ENCODE measurements at regions not wholly inside any gene's neighbourhood (a gene's known extent, or its start where the extent isn't known, plus 50 kb on each side); places are given as distances from the start of the nearest gene placed in this dataset.
"Not testable (repeated sequence)": the region's sequence is repeated elsewhere in the genome, so short reads cannot be mapped to it uniquely, and the experiment has no call there.

DNA sequence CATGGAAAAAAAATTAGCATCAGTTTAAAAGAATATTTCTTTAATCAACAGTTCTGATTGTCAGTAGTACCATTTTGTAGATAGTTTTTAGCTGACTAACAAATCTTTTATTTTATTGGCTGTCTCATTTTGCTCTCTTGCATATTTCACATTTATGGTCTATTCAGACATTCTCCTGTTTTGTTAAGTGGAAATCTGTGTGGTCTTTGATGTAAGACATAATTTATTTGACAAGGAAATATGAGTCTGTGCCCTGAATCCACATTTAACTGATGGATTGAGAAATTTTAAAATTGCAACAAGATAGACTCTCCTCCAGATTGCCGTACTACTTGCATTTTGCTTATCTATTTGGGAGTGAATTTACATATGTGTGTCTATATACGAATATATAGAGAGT is 96.3 kb upstream of the ATP5MC3 start:
- intact Hi-C loops (cut with micrococcal nuclease), result no loop called here

DNA sequence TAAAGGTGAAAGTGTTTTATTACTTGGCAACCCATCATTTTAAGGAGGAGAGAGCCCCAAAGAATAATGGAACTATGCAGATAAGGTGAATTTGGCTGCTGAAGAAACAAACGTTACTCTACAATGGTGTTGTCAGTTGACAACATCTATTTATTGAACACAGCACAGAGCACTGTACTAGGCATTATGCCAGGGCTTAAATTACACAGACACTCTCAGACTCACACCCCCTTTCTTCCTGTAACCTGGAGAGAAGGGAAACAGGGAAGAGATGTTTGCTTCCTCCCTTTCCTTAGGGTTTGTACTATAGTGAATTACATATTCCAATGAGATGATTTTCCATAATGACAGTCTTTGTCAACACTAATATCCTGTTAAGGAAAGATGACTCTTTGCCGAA is 94.0 kb upstream of the ATP5MC3 start:
- intact Hi-C loops (cut with micrococcal nuclease), result no loop called here

DNA sequence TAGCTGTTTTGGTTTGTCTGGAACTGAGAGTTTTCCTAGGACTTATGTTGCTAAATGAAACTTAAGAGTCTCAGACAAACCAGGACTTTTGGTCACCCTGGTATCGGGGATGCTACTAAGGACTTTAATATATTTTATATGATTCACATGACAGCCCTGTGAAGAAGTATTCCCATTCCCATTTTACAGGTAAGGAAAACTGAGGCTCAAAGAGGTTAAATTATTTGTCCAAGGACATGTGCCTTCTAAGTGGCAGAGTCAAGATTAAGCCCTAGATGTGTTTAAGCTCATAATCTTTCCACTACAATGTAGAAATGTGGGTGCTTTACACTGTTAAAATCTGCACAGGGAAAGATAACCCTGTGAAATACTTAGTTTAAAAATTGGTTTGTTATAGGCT is 77.7 kb upstream of the ATP5MC3 start:
- intact Hi-C loops (cut with micrococcal nuclease), result no loop called here

DNA sequence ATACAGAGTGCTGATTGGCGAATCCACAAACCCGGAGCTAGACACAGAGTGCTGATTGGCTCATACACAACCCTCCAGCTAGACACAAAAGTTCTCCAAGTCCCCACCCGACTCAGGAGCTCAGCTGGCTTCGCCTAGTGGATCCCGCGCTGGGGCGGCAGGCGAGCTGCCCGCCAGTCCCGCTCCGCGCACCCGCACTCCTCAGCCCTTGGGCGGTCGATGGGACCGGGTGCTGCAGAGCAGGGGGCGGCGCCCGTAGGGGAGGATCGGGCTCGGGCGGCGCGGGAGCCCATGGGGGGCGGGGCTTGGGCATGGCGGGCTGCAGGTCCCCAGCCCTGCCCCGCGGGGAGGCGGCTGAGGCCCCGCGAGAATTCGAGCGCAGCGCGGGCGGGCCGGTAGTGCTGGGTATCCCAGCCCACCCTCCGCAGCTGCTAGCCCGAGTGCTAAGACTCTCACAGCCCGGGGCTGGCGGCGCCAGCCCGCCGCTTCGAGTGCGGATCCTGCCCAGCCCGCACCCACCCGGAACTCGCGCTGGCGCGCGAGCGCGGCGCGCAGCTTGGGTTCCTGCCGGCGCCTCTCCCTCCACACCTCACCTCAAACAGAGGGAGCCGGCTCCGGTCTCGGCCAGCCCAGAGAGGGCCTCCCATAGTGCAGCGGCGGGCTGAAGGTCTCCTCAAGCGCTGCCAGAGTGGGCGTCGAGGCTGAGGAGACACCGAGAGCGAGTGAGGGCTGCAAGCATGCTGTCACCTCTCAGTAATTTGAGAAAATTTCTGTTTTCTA is 75.5 kb upstream of the ATP5MC3 start:
- intact Hi-C loops (cut with micrococcal nuclease), result no loop called here

DNA sequence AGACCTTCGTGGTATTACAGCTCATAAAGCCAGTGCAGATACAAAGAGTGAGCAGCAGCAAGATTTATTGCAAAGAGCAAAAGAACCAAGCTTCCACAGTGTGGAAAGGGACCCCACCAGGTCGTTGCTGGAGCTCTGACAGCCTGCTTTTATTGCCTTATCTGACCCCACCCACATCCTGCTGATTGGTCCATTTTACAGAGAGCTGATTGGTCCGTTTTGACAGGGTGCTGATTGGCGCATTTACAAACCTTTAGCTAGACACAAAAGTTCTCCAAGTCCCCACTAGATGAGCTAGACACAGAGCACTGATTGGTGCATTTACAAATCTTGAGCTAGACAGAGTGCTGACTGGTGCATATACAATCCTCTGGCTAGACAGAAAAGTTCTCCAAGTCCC is 74.9 kb upstream of the ATP5MC3 start:
- intact Hi-C loops (cut with micrococcal nuclease), result not testable (repeated sequence)

DNA sequence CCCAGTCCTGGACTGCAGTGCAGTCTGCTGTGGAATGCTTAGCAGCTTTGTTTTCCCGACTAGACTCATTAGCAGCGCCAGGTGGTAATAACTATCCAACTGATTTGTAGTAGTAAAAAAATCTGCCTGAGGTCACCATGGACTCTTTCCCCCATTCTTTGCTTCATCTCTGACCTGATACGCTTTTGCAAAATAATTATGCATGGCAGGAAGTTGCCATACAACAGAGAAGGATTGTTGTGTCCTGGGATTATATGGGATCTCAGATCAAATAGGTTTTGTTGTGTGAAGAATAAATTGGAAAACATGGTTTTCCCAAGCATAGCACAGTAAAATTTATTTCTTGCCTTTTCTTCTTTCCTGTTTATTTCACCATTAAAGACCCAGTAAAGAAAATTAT is 72.4 kb upstream of the ATP5MC3 start:
- intact Hi-C loops (cut with micrococcal nuclease), result no loop called here

DNA sequence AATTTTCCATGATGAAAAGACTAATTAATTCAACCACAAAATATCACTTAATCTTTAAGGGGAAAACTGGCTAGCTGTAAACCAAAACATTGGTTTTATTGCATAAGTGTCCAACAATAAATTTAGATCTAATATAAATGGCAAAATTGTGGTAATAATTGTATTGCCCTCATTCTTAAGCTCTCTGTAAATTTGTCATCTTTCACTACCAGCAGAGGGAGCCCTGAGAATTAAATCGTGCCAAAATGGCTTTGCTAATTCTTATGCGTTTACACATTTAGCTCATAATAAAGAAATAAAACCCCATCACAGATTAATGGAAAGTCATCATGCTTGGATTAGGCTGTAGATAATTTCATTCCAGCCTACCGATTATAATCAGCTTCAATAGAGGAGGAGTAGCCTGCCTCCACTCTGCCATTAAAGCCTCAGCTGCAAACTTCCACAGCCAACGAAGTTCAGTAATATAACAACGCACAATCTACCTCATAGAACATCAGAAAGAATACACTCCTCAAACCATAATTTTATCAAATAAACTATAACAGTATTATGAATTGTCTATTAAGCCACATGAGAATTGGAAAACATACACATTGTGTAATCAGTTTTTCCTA is 70.0 kb upstream of the ATP5MC3 start:
- intact Hi-C loops (cut with micrococcal nuclease), result loop anchor here (1.0 kb wide), 1 partner anchor 846 kb away; no protein-coding TSS in a partner anchor

DNA sequence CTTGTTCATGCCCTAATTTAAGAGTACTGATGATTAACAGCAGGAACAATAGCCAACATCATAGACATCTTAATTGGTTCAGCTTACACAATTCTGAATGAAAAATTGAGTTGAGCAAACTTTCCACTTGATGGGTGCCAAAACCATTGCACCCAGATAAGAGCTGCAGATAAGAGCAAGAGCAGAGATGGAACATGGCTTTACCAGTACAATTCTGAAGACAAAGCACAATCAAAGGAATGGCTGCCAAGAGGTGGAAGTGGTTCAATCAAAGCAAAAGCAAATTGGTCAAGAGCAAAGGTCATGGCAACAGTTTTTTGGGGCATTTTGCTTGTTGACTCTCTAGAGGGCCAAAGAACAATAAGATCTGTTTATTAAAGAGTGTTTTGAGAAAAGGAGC is 65.6 kb upstream of the ATP5MC3 start:
- intact Hi-C loops (cut with micrococcal nuclease), result no loop called here

DNA sequence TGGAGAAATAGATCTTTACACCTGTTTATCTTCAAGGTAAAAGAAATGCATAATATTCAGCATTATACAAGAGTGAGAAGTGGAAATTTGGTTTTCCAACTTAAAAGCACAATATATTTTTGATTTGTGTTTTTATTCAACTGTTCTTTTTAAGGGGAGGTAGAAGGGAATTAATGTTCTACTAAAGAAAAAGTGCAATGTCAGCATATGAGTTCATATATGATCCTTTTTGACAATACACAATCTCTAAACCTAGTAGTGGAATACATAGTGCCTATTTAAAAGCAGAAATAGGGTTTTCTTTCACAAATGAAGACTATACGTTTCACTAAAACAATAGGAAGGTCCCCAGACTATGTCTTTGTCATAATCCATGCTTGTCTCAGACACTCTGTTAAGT is 63.2 kb upstream of the ATP5MC3 start:
- intact Hi-C loops (cut with micrococcal nuclease), result no loop called here

DNA sequence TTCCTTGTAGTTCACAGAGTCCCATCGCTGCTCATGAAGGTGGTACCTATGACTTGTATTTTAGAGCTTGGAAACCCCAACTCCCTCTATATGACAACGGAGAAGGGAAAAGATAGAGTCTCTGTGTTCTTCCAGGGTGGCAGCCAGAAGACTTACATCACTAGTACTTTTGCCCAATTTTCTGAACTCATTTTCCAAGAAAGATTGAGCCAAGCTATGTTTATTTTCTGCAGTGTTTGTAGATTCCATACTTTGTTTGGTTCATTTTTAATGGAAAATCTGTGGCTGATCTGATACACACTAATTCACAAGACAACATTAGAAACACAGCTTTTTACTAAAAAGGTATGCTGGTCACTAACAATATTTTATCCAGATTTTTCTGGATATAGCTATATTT is 60.2 kb upstream of the ATP5MC3 start:
- intact Hi-C loops (cut with micrococcal nuclease), result no loop called here

DNA sequence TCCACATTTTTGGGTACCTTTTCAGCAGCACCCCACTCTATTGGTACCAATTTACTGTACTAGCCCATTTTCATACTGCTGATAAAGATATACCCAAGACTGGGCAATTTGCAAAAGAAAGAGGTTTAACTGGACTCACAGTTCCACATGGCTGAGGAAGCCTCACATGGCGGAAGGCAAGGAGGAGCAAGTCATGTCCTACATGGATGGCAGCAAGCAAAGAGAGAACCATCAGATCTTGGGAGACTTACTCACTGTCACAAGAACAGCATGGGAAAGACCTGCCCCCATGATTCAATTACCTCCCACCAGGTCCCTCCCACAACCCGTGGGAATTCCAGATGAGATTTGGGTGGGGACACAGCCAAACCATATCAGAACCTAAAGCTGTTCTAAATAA is 58.5 kb upstream of the ATP5MC3 start:
- intact Hi-C loops (cut with micrococcal nuclease), result not testable (repeated sequence)

DNA sequence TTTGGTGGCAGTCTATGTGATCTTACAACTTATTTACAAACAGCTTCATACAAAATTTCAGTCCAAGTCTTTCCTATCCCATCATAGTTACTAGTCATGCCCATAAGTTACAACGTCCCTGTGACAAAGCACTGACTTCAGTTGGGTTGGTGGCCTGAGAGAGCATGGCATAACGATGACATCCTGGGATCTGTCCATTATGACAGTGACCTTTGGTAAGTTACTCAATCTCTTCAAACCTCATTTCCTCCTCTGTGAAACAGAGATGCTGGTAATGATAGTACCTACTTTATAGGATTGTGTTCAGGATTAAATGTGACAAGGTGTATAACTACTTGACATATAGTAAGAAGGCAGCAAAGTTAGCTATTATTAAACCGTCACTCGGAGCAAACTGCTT is 55.4 kb upstream of the ATP5MC3 start:
- intact Hi-C loops (cut with micrococcal nuclease), result no loop called here

DNA sequence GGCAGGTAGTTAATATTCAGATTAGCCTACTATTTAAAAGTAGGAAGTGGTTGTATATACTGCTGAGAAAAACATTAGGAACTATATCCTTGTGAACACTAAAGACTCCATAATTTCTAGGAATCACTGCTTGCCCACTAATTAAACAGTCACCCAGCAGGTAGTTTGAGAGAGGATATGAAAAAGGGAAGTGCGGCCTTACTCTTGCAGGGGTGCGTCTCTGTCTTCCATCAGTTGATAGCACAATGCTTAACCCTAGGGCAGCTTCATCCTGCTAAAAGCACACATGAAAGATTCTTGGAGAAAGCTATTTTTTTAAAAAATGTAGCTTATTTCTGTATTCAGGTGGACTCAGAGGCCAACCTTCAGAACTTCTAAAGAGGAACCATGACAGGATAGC is 53.1 kb upstream of the ATP5MC3 start:
- intact Hi-C loops (cut with micrococcal nuclease), result no loop called here

DNA sequence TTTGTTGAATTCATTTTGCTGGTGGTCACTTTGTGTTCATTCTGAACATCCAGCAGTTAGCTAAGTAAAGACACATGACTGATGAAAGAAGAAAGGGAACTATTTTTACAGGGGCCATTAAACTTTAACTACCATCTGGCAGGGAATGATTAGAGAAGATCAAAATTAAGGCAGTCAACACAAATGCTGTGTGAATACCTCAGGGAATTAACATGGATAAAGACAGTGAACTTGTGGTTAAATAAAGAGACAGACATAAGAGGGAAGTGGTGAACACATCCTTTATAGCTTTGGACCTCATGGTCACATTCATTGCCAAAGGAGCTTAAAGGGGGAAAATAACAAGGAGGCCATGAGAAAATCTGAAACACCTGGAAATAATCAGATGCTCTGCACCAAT is 52.6 kb upstream of the ATP5MC3 start:
- intact Hi-C loops (cut with micrococcal nuclease), result no loop called here

DNA sequence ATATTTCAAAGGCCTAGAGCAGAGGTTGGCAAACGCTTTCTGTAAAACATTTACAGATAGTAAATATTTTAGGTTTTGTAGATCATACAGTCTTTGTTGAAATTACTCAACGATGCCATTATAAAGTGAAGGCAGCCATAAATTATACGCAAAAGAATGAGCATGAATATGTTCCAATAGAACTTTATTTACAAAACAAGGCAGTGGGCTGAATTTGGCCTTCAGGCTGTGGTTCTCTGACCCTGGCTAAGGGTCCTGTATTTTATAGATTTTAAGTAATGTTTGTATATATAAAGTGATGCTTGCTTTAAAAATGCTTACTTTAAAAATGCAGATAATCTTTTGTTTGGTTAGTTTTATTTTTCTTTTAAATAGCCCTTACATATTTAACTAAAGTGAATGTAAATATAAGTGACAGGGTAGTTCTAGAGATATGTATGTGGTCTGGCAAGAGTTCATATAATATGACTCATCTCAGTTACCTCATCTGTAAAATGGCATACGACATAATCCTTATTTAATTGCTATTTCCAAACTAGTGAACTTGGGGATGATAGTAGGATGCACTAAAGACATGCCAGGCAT is 51.7 kb upstream of the ATP5MC3 start:
- intact Hi-C loops (cut with micrococcal nuclease), result no loop called here

Data from T-helper 1 cell treated with Interleukin-12 subunit alpha and Interleukin-12 subunit beta and Interleukin-4 antibody, amounts not matched to agents 30 ng/mL and 1 ng/mL, for 36 hours (primary cell).